ENCODE measurements at regions not wholly inside any gene's neighbourhood (a gene's known extent, or its start where the extent isn't known, plus 50 kb on each side); places are given as distances from the start of the nearest gene placed in this dataset.

DNA sequence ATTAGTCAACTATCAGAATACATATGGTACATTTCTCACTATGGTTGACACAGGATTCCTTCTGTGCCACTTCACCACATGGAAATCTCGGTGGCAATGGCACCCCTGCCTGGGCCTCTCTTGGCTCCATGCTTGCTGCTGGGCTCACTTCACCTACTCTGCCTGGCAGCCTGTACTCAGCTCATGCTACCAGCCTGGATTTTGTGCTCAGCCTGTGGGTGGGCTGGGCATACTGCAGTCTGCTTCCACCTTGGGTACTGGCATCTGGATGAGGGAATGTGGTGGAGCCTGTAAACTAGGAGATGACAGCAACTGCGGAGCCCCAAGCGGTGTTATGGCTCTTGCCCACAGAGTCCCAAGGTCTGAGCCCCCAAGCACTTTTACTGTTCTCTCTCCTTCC lies 604.1 kb downstream of the MTRR start:
- no peak for TF ChIP-seq CHD1 (IDR thresholded peaks at IDR 0.05; ENCODE audit: low read depth, low read length)
- TF ChIP-seq CBX8 (IDR thresholded peaks at IDR 0.05; ENCODE audit: borderline replicate concordance, low read depth, low read length) = no peak
- no peak for TF ChIP-seq CBX5 (IDR thresholded peaks at IDR 0.05; ENCODE audit: low read depth, low read length)
- TF ChIP-seq GABPA (IDR thresholded peaks at IDR 0.05; ENCODE audit: borderline replicate concordance, insufficient read depth, low read length) = no peak
- TF ChIP-seq TCF12 (IDR thresholded peaks at IDR 0.05; ENCODE audit: low read depth, low read length) = no peak
- TF ChIP-seq EZH2 (IDR thresholded peaks at IDR 0.05; ENCODE audit: low read depth, low read length, severe bottlenecking) = no peak
- TF ChIP-seq, protein P1, sequence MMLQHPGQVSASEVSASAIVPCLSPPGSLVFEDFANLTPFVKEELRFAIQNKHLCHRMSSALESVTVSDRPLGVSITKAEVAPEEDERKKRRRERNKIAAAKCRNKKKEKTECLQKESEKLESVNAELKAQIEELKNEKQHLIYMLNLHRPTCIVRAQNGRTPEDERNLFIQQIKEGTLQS (IDR thresholded peaks at IDR 0.05; ENCODE audit: insufficient read depth, low read depth, low read length) = no peak
- CTCF ChIA-PET (ENCODE audit: partially characterized antibody) = interaction anchor here (0.7 kb wide), 1 partner anchor 493 kb away, joined by 3 read pairs; no protein-coding TSS in a partner anchor

More for the DNA sequence above, 604.1 kb downstream of the MTRR start:
- Histone ChIP-seq H2BK5ac (ENCODE audit: low read depth, low read length) (no peak overlapping the region), H4K8ac (ENCODE audit: extremely low read depth, insufficient read depth, low read length) (no peak overlapping the region), H2AK5ac (ENCODE audit: low read depth, low read length) (no peak overlapping the region), H3K4me3 (ENCODE audit: extremely low read depth in 1 of 4, insufficient read depth in 2 of 4, low read depth in 3 of 4, low read length in 4 of 4) (no peak overlapping the region), H3K9me3 (ENCODE audit: insufficient read depth in 2 of 2, low read depth in 1 of 2, low read length in 1 of 2) (peaks cover 23 to 24% of the 10 kb centered on the region in 2 experiments), H3K79me2 (ENCODE audit: control insufficient read depth in 1 of 2, insufficient read depth in 2 of 2, low read length in 2 of 2) (no peaks in the 10 kb centered on the region), H4K91ac (replicated peaks; ENCODE audit: insufficient read length, low read length) (no peak overlapping the region), H3K4me2 (ENCODE audit: insufficient read depth in 1 of 2, low read depth in 2 of 2, low read length in 2 of 2) (no peak overlapping the region), H2BK15ac (ENCODE audit: low read length) (no peak overlapping the region), H3K18ac (ENCODE audit: extremely low read depth, low read length) (no peak overlapping the region), H2BK120ac (replicated peaks; ENCODE audit: low read depth, low read length) (no peak overlapping the region), H3K23ac (ENCODE audit: insufficient read length) (no peak overlapping the region), H2BK12ac (ENCODE audit: low read depth, low read length) (no peak overlapping the region), H3K4ac (replicated peaks; ENCODE audit: insufficient read length, low read depth, low read length) (no peak overlapping the region), H3K36me3 (ENCODE audit: control insufficient read depth in 2 of 4, insufficient read depth in 4 of 4, low read length in 3 of 4) (no peaks in the 10 kb centered on the region; a peak in 3 of 8 replicates), H4K20me1 (replicated peaks in 1 of 2; ENCODE audit: control insufficient read depth in 1 of 2, insufficient read depth in 2 of 2, low read length in 2 of 2) (no peaks in the 10 kb centered on the region), H2BK20ac (ENCODE audit: low read length) (no peak overlapping the region), H3K27me3 (replicated peaks in 1 of 4; ENCODE audit: control insufficient read depth in 3 of 4, extremely low read depth in 1 of 4, insufficient read depth in 3 of 4, low read length in 3 of 4) (no peaks in the 10 kb centered on the region), H3K14ac (ENCODE audit: insufficient read length) (no peak overlapping the region), H4K5ac (ENCODE audit: insufficient read length, low read depth, low read length) (no peak overlapping the region), H3K56ac (replicated peaks; ENCODE audit: insufficient read length, low read depth, low read length) (no peak overlapping the region), H3K4me1 (replicated peaks in 1 of 4; ENCODE audit: control insufficient read depth in 3 of 4, insufficient read depth in 4 of 4, low read length in 3 of 4) (peaks cover 0 to 3% (median 0%) of the 10 kb centered on the region in 4 experiments; a peak in 2 of 7 replicates), H3K79me1 (ENCODE audit: low read depth, low read length) (no peaks in the 10 kb centered on the region), H2AFZ (ENCODE audit: low read length) (no peak overlapping the region), H3K27ac (ENCODE audit: low read depth, low read length) (no peak overlapping the region), H3K23me2 (ENCODE audit: low read depth, low read length) (no peaks in the 10 kb centered on the region), H3K9ac (replicated peaks in 1 of 4; ENCODE audit: extremely low read depth in 1 of 4, low read depth in 3 of 4, low read length in 3 of 4) (no peak overlapping the region)
- FAIRE-seq (no peak), DNase-seq (ENCODE audit: low read depth in 1 of 2, low spot score in 2 of 2) (no peak)
- WGBS, 2 experiments (ENCODE audit: extremely low coverage in 1 of 2, insufficient coverage in 1 of 2, insufficient read length in 1 of 2, insufficient replicate concordance in 2 of 2, low coverage in 1 of 2, low lambda C conversion rate in 2 of 2, missing lambda C conversion rate in 1 of 2) = 100% methylated on average over 3 of the region's 3 CpGs; no CpG with 5 or more reads in 1 of the 2 experiments
- POLR2A ChIA-PET (ENCODE audit: partially characterized antibody) = no interaction called here

All from H1 (cell line).